Activated T-cell treated with anti-CD3 and anti-CD28 coated beads, Interleukin-2, amount 50 U/mL, for 1 hour (primary cell): ENCODE measurements at regions not wholly inside any gene's neighbourhood (a gene's known extent, or its start where the extent isn't known, plus 50 kb on each side); places are given as distances from the start of the nearest gene placed in this dataset.
"Not testable (repeated sequence)": the region's sequence is repeated elsewhere in the genome, so short reads cannot be mapped to it uniquely, and the experiment has no call there.

Source experiments
- DNase-seq: peaks from one replicate; pipeline ENCODE4 v3.0.0-alpha.2; 2020

GRCh38 chr12:5096241-5096924 lies 52.7 kb downstream of the KCNA5 start:
- DNase-seq = no peak

- no peak for DNase-seq
Observed at GRCh38 chr12:5097786-5098185, 54.1 kb downstream of the KCNA5 start.

- DNase-seq = no peak
Observed at GRCh38 chr12:5099136-5099535, 55.5 kb downstream of the KCNA5 start.

- no peak for DNase-seq
Observed at GRCh38 chr12:5099591-5099990, 55.9 kb downstream of the KCNA5 start.

- no peak for DNase-seq
Observed at GRCh38 chr12:5101686-5102085, 58.0 kb downstream of the KCNA5 start.

- no peak for DNase-seq
Observed at GRCh38 chr12:5102261-5102789, 58.6 kb downstream of the KCNA5 start.

- no peak for DNase-seq
Observed at GRCh38 chr12:5102806-5103205, 59.1 kb downstream of the KCNA5 start.

- DNase-seq = no peak
Observed at GRCh38 chr12:5110345-5110744, 66.7 kb downstream of the KCNA5 start.

- no peak for DNase-seq
Observed at GRCh38 chr12:5114436-5114835, 70.8 kb downstream of the KCNA5 start.

- not testable (repeated sequence) for DNase-seq
Observed at GRCh38 chr12:5121784-5122183, 78.1 kb downstream of the KCNA5 start.

GRCh38 chr12:5122256-5122831 lies 78.7 kb downstream of the KCNA5 start:
- DNase-seq = not testable (repeated sequence)

GRCh38 chr12:5123921-5124320 lies 80.2 kb downstream of the KCNA5 start:
- no peak for DNase-seq

GRCh38 chr12:5124401-5124800 lies 80.7 kb downstream of the KCNA5 start:
- no peak for DNase-seq

GRCh38 chr12:5134861-5135525 lies 91.3 kb downstream of the KCNA5 start:
- no peak for DNase-seq

- no peak for DNase-seq
Observed at GRCh38 chr12:5138256-5138655, 94.6 kb downstream of the KCNA5 start.

- DNase-seq = no peak
Observed at GRCh38 chr12:5138845-5139244, 95.2 kb downstream of the KCNA5 start.

GRCh38 chr12:5139751-5140150 lies 96.1 kb downstream of the KCNA5 start:
- no peak for DNase-seq

- no peak for DNase-seq
Observed at GRCh38 chr12:5140190-5140589, 96.5 kb downstream of the KCNA5 start.

- DNase-seq = no peak
Observed at GRCh38 chr12:5148880-5149279, 105.2 kb downstream of the KCNA5 start.

GRCh38 chr12:5154091-5154490 lies 110.4 kb downstream of the KCNA5 start:
- no peak for DNase-seq

- DNase-seq = no peak
Observed at GRCh38 chr12:5155866-5156265, 112.2 kb downstream of the KCNA5 start.

- no peak for DNase-seq
Observed at GRCh38 chr12:5160827-5161226, 117.1 kb downstream of the KCNA5 start.

GRCh38 chr12:5163661-5164060 lies 120.0 kb downstream of the KCNA5 start:
- DNase-seq = no peak

GRCh38 chr12:5165296-5165970 lies 121.8 kb downstream of the KCNA5 start:
- no peak for DNase-seq
